H1 (cell line): ENCODE measurements at regions not wholly inside any gene's neighbourhood (a gene's known extent, or its start where the extent isn't known, plus 50 kb on each side); places are given as distances from the start of the nearest gene placed in this dataset.

Source experiments
- CTCF ChIP-seq, 3 experiments: IDR thresholded peaks; 1 replicate in 2 of 3; 2 replicates in 1 of 3; pipeline versions ENCODE4 v1.5.1 to v1.6.1; 2011; ENCODE audit warnings: low read length in 3 of 3, mild to moderate bottlenecking in 3 of 3, inconsistent platforms in 2 of 3, low read depth in 1 of 3, moderate library complexity in 1 of 3; ENCODE audit not compliant: insufficient read depth in 1 of 3; ENCODE audit errors: control extremely low read depth in 1 of 3
- TBP ChIP-seq: IDR thresholded peaks from 2 replicates; pipeline ENCODE4 v1.6.1; 2011; ENCODE audit warnings: low read depth, low read length, improper control_type of control experiment

GRCh38 chr6:113634352-113635163 is 222.6 kb upstream of the MARCKS start:
- TF ChIP-seq CTCF (IDR thresholded peaks at IDR 0.05; ENCODE audit: control extremely low read depth in 1 of 3, insufficient read depth in 1 of 3, low read depth in 1 of 3, low read length in 3 of 3), result no peak
- no peak for TF ChIP-seq TBP
